Gastrocnemius medialis (tissue), 4 donors: ENCODE measurements at regions not wholly inside any gene's neighbourhood (a gene's known extent, or its start where the extent isn't known, plus 50 kb on each side); places are given as distances from the start of the nearest gene placed in this dataset.
"Not testable (repeated sequence)": the region's sequence is repeated elsewhere in the genome, so short reads cannot be mapped to it uniquely, and the experiment has no call there.

ENCODE experiments used
- ATAC-seq, 2 donors: fragments of 150-250 bp; one replicate each; pipeline ENCODE4 v1.9.1; 2016
- DNase-seq, 2 donors: peaks; one replicate each; pipeline ENCODE4 v3.0.0-alpha.2; 2019
- H3K27ac ChIP-seq, 4 donors: fragments of 200-600 bp; sonication (generic); 1 replicate in 1 of 4; 2 replicates in 3 of 4; pipeline ENCODE4 v1.5.1; 2016 to 2018; ENCODE audit warnings: mild to moderate bottlenecking in 2 of 4, moderate library complexity in 1 of 4
- H3K27me3 ChIP-seq, 3 donors: fragments of 200-600 bp; sonication (generic) in 2 of 3; 1 replicate in 1 of 3; 2 replicates in 2 of 3; pipeline versions ENCODE4 v1.5.1 to v1.6.0; 2016 to 2019; ENCODE audit warnings: mild to moderate bottlenecking in 1 of 3, moderate library complexity in 1 of 3
- H3K36me3 ChIP-seq, 2 donors: fragments of 200-600 bp; sonication (generic) in 1 of 2; one replicate each; pipeline ENCODE4 v1.5.1; 2017 to 2018
- H3K4me1 ChIP-seq, 2 donors: fragments of 200-600 bp; sonication (generic) in 1 of 2; one replicate each; pipeline ENCODE4 v1.5.1; 2016 to 2017; ENCODE audit warnings: mild to moderate bottlenecking in 2 of 2
- H3K4me3 ChIP-seq, 4 donors: fragments of 200-600 bp; sonication (generic) in 3 of 4; 1 replicate in 1 of 4; 2 replicates in 3 of 4; pipeline ENCODE4 v1.5.1; 2016 to 2019; ENCODE audit warnings: mild to moderate bottlenecking in 2 of 4
- H3K9me3 ChIP-seq, 3 donors: fragments of 200-600 bp; sonication (generic) in 2 of 3; 1 replicate in 1 of 3; 2 replicates in 2 of 3; pipeline ENCODE4 v1.5.1; 2016 to 2019
- POLR2A ChIP-seq, 2 donors: fragments of 450-650 bp; IDR thresholded peaks; one replicate each; pipeline ENCODE4 v1.6.1; 2017; ENCODE audit warnings: antibody characterized with exemption in 2 of 2, mild to moderate bottlenecking in 2 of 2, moderate library complexity in 2 of 2
- in situ Hi-C, 4 donors: fragments of 200-750 bp; cut with MboI; loops; one replicate each; pipeline versions ENCODE4 v1.15.0 to v1.8.0; 2017; ENCODE audit warnings: low sequenced_read_pairs in 4 of 4
- intact Hi-C: fragments of 100-400 bp; cut with DNase I; formaldehyde crosslinking; loops from one replicate; pipeline ENCODE4 v1.15.1; 2023; ENCODE audit warnings: low total_unique reads
- TF ChIP-seq, protein P1 (sequence below), 5 experiments: fragments of 450-650 bp in 3 of 5; fragments of 200-600 bp in 2 of 5; sonication (generic) in 2 of 5; IDR thresholded peaks in 4 of 5; conservative IDR thresholded peaks in 1 of 5; 1 replicate in 4 of 5; 2 replicates in 1 of 5; pipeline ENCODE4 v1.5.1; 2016 to 2019; ENCODE audit warnings: antibody characterized with exemption in 5 of 5, mild to moderate bottlenecking in 3 of 5, moderate library complexity in 3 of 5

DNA sequence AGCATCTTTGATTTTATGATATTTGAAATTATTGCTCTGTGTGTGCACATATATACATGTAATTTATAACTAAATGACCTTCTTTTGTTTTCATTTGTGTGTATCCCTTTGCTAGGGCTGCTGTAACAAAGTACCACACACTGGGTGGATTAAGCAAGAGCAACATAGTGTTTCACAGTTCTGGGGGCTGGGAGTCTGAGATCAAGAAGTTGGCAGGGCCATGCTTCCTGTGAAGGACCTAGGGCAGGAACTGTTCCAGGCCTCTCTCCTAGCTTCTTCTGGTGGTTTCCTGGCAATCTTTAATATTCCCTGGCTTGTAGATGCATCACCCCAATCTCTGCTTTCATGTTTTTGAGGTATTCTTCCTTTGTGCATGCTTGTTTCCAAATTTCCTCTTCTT is 1043.9 kb downstream of the TSN start:
- H3K4me3 ChIP-seq: no peak overlapping the region
- in situ Hi-C loops (no loop called here), intact Hi-C loops (no loop called here)
- no peaks in the 10 kb centered on the region for H3K4me1 ChIP-seq
- no peak for ATAC-seq
- H3K27me3 ChIP-seq: no peaks in the 10 kb centered on the region
- no peak for TF ChIP-seq POLR2A (IDR thresholded peaks at IDR 0.05)
- TF ChIP-seq, protein P1, sequence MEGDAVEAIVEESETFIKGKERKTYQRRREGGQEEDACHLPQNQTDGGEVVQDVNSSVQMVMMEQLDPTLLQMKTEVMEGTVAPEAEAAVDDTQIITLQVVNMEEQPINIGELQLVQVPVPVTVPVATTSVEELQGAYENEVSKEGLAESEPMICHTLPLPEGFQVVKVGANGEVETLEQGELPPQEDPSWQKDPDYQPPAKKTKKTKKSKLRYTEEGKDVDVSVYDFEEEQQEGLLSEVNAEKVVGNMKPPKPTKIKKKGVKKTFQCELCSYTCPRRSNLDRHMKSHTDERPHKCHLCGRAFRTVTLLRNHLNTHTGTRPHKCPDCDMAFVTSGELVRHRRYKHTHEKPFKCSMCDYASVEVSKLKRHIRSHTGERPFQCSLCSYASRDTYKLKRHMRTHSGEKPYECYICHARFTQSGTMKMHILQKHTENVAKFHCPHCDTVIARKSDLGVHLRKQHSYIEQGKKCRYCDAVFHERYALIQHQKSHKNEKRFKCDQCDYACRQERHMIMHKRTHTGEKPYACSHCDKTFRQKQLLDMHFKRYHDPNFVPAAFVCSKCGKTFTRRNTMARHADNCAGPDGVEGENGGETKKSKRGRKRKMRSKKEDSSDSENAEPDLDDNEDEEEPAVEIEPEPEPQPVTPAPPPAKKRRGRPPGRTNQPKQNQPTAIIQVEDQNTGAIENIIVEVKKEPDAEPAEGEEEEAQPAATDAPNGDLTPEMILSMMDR (IDR thresholded peaks at IDR 0.05 in 4 of 5, conservative IDR thresholded peaks at IDR 0.05 in 1 of 5): no peak
- no peaks in the 10 kb centered on the region for H3K36me3 ChIP-seq
- H3K9me3 ChIP-seq: no peaks in the 10 kb centered on the region
- no peak for DNase-seq
- H3K27ac ChIP-seq: no peak overlapping the region

DNA sequence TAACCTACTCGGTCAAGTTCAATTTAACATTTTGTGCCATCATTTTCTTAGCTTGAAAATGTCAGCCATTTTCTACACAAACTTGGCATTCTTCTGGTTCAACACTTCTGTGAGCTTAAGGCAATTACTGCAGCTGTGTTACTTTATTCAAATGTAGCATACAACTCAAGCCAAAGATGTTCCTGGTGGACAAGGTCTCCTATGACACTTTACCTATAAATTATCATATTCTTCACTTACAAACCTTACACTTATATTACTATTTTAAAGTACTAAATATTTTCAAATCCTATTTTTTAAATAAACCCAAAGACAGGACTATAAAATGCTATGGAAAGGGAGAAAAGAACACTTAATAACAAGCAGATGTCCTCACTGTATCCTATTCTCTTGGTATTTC is 1045.3 kb downstream of the TSN start:
- H3K27ac ChIP-seq: no peak overlapping the region
- H3K27me3 ChIP-seq: no peaks in the 10 kb centered on the region
- DNase-seq: no peak
- in situ Hi-C loops: no loop called here
- no peaks in the 10 kb centered on the region for H3K4me1 ChIP-seq
- no peak for ATAC-seq
- no peaks in the 10 kb centered on the region for H3K36me3 ChIP-seq
- no peak for TF ChIP-seq POLR2A (IDR thresholded peaks at IDR 0.05)
- TF ChIP-seq, protein P1 (IDR thresholded peaks at IDR 0.05 in 4 of 5, conservative IDR thresholded peaks at IDR 0.05 in 1 of 5): no peak
- no peaks in the 10 kb centered on the region for H3K9me3 ChIP-seq
- intact Hi-C loops: no loop called here
- no peak overlapping the region for H3K4me3 ChIP-seq

DNA sequence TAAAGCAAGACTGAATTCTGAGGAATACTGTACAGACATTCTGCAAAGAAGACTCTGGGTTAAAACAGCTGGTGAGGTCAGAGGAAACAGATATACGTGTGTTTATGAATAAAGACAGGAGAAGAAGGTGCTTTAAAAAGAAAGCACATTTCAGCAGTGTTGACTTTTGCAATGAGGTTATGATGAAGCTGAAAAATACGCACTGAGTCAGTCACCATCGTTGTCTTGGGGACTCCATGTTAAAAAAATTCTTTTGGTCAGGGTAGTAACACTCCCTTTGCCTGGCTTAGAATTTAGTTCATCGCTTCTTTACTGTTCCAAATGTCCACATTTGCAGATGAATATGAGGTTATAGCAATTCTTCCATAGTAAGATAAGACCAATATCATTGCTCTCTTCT is 1049.0 kb downstream of the TSN start:
- Histone ChIP-seq H3K27ac (no peak overlapping the region), H3K9me3 (no peaks in the 10 kb centered on the region), H3K27me3 (no peaks in the 10 kb centered on the region), H3K4me3 (no peak overlapping the region), H3K4me1 (no peaks in the 10 kb centered on the region), H3K36me3 (no peaks in the 10 kb centered on the region)
- in situ Hi-C loops: no loop called here
- intact Hi-C loops: no loop called here
- ATAC-seq (no peak), DNase-seq (no peak)
- TF ChIP-seq POLR2A (IDR thresholded peaks at IDR 0.05): no peak
- TF ChIP-seq, protein P1 (IDR thresholded peaks at IDR 0.05 in 4 of 5, conservative IDR thresholded peaks at IDR 0.05 in 1 of 5): no peak

DNA sequence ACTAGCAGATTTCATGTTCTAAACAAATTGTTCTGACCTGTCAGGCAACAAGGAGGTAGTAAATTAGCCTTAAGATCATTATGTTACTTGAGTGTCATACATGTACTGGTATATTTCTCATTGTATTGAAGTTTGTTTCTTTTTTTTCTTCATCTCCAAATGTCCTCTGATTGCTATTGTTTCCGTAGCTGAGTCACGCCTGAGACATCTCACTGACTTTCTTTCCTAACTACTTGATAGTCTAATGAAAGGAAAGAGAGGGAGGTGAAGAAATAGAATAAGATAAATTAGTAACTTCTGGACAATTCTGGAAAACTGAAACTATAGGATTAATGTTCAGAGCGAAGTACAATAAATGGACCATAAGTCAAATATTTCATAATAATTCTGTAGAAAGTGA is 1049.9 kb downstream of the TSN start:
- no peaks in the 10 kb centered on the region for H3K27me3 ChIP-seq
- TF ChIP-seq POLR2A (IDR thresholded peaks at IDR 0.05): no peak
- TF ChIP-seq, protein P1 (IDR thresholded peaks at IDR 0.05 in 4 of 5, conservative IDR thresholded peaks at IDR 0.05 in 1 of 5): no peak
- in situ Hi-C loops: no loop called here
- H3K36me3 ChIP-seq: no peaks in the 10 kb centered on the region
- no peaks in the 10 kb centered on the region for H3K4me1 ChIP-seq
- intact Hi-C loops: no loop called here
- ATAC-seq: no peak
- H3K4me3 ChIP-seq: no peak overlapping the region
- no peaks in the 10 kb centered on the region for H3K9me3 ChIP-seq
- DNase-seq: no peak
- H3K27ac ChIP-seq: no peak overlapping the region

DNA sequence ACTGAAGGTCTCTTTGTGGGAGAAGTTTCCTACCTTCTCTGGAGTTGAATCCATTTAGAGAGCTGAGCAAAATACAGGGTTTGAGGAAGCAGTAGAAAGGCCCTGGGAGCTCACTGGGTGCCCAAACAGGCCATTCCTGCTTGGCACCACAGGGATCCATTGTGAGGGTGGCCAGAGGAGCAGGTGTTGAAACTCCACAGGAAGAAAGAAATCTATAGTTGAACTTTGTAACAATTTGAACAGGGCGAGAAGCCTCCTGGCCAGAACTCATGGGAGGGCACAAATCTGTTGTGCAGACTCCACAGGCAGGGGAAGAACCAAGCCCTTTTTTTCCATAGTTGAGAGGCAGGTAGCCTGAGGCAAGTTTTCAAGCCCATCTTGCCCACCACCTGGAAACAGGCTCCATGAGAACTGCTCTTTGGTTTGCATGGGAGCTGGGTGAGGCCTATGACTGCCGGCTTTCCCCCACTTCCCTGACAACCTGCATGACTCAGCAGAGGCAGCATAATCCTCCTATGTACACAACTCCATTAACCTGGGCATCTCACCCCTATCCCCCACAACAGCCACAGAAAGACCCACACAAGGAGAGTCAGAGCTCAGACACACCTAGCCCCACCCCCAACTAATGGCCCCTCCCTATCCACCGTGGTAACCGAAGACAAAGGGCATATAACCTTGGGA is 1053.0 kb downstream of the TSN start:
- DNase-seq (no peak), ATAC-seq (no peak)
- no peak for TF ChIP-seq POLR2A (IDR thresholded peaks at IDR 0.05)
- TF ChIP-seq, protein P1 (IDR thresholded peaks at IDR 0.05 in 4 of 5, conservative IDR thresholded peaks at IDR 0.05 in 1 of 5): no peak
- intact Hi-C loops: no loop called here
- no peak overlapping the region for H3K4me3 ChIP-seq
- in situ Hi-C loops: no loop called here
- H3K9me3 ChIP-seq: no peaks in the 10 kb centered on the region
- no peak overlapping the region for H3K27ac ChIP-seq
- no peaks in the 10 kb centered on the region for H3K4me1 ChIP-seq
- no peaks in the 10 kb centered on the region for H3K36me3 ChIP-seq
- H3K27me3 ChIP-seq: no peaks in the 10 kb centered on the region

DNA sequence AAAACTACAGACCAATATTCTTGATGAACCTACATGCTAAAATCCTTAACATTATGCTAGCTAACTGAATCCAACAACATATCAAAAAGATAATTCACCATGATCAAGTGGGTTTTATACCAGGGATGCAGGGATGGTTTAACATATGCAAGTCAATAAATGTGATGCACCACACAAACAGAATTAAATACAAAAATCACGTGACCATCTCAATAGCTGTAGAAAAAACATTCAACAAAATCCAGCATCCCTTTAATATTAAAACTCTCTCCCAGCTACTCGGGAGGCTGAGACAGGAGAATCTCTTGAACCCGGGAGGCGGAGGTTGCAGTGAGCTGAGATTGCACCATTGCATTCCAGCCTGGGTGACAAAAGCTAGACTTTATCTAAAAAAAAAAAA is 1056.8 kb downstream of the TSN start:
- H3K27me3 ChIP-seq, in situ Hi-C loops: not testable (repeated sequence)

More for the DNA sequence above, 1056.8 kb downstream of the TSN start:
- ATAC-seq, H3K4me1 ChIP-seq, H3K36me3 ChIP-seq, intact Hi-C loops, H3K4me3 ChIP-seq, H3K9me3 ChIP-seq, DNase-seq, H3K27ac ChIP-seq: not testable (repeated sequence)
